ENCODE measurements at regions not wholly inside any gene's neighbourhood (a gene's known extent, or its start where the extent isn't known, plus 50 kb on each side); places are given as distances from the start of the nearest gene placed in this dataset.
A peak's percentile ranks its signal among the peaks of the same experiment; 100 is the strongest.

DNA sequence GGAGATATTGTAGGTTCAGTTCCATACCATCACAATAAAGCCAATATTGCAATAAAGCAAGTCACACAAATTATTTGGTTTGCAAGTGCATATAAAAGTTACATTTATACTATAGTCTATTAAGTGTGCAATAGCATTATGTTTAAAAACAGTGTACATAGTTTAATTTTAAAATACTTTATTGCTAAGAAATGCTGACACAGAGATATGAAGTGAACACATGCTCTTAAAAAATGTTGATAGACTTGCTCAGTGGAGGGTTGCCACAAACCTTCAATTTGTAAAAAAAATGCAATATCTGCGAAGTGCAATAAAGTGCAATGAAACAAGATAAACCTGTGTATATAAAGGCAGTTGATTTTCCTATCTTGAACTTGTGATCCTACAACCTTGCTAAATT is 161.5 kb downstream of the PRDM13 start:
- H3K4me3 ChIP-seq (replicated peaks; ENCODE audit: low read depth, low read length) = no peak overlapping the region
- DNase-seq (ENCODE audit: low read depth) = no peak
- TF ChIP-seq, protein P1, sequence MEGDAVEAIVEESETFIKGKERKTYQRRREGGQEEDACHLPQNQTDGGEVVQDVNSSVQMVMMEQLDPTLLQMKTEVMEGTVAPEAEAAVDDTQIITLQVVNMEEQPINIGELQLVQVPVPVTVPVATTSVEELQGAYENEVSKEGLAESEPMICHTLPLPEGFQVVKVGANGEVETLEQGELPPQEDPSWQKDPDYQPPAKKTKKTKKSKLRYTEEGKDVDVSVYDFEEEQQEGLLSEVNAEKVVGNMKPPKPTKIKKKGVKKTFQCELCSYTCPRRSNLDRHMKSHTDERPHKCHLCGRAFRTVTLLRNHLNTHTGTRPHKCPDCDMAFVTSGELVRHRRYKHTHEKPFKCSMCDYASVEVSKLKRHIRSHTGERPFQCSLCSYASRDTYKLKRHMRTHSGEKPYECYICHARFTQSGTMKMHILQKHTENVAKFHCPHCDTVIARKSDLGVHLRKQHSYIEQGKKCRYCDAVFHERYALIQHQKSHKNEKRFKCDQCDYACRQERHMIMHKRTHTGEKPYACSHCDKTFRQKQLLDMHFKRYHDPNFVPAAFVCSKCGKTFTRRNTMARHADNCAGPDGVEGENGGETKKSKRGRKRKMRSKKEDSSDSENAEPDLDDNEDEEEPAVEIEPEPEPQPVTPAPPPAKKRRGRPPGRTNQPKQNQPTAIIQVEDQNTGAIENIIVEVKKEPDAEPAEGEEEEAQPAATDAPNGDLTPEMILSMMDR (IDR thresholded peaks at IDR 0.05; ENCODE audit: low read length, missing control alignments) = no peak

DNA sequence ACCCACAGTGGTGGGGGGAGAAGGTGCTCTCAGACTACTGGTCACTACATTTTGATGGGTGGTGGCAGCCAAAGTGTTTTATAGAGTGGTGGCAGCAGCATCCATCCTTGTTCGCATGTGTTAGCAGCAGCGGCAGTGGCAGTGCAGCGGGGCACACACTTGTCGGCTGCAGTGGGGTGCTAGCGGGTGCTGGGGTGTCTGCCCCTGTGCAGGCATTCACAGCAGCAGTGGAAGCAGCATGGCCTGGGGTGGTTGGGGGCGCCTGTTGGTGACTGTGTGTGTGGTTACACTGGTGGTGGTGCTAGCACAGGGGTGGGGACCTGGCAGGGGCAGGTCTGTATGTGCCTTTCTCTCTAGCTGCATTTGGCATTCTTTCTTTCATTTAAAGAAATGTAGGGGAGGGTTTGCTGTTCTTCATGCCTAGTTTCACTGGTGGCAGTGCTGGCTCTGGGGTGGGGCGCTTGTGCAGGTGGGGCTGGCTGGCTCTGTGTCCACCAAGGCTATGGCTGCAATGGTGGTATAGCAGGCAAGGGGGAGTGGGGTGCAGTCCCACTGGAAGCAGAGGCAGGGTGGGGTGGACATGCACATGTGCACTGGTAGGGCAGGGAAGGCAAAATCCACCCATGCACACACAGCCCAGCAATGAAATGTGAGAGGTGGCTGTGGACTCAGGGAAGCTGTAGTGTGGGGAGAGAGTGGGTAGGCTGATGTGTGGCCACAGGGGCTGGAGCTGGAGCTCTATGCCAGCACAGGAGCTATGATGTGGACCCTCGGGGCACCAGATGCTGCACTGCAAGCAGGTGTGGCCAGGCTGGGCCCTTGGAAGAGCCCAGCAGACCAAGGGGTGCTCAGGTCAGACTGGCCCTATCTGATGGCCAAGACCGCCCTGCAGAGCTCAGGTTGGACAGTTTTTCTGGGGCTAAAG is 173.3 kb downstream of the PRDM13 start:
- H3K4me3 ChIP-seq (replicated peaks; ENCODE audit: low read depth, low read length) = no peak overlapping the region
- TF ChIP-seq, protein P1 (IDR thresholded peaks at IDR 0.05; ENCODE audit: low read length, missing control alignments) = no peak
- no peak for DNase-seq (ENCODE audit: low read depth)

DNA sequence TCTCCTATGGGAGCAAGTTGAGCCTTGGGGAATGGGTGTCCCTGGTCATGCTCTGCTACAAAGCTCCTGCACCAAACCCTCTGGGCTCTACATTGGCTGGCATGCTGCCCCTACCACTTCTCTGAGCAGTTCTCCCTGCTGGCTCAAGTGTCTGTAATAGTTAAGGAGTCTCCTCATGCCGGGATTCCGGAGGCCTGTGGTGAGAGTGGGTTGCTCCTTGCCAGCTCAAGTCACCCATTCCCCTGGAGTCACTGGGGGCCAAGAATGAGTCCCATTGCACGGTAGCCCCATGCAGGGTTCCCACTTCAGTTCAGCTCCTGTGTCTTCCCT is 173.9 kb downstream of the PRDM13 start:
- no peak for DNase-seq (ENCODE audit: low read depth)
- TF ChIP-seq, protein P1 (IDR thresholded peaks at IDR 0.05; ENCODE audit: low read length, missing control alignments) = no peak
- no peak overlapping the region for H3K4me3 ChIP-seq (replicated peaks; ENCODE audit: low read depth, low read length)

DNA sequence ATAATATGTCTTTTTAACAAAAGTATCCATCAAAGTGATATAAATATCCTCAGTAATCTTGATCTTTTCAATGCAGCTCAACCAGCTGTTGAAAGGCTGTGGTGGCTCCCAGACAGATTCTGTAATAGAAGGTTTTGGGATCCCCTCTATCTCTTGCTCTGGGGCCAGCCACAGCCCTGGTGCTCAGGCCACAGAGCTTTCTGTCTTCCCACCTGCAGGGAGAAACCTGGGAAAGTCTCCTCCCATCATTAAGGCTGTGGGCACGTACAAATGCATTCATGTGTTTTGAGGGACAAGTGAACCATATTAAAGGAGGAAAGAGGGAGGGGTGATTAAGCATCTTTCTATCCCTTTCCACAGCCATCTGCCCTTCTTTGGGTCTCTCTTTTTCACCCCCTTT is 183.1 kb downstream of the PRDM13 start:
- TF ChIP-seq, protein P1 (IDR thresholded peaks at IDR 0.05; ENCODE audit: low read length, missing control alignments) = no peak
- DNase-seq (ENCODE audit: low read depth) = no peak
- H3K4me3 ChIP-seq (replicated peaks; ENCODE audit: low read depth, low read length) = no peak overlapping the region

DNA sequence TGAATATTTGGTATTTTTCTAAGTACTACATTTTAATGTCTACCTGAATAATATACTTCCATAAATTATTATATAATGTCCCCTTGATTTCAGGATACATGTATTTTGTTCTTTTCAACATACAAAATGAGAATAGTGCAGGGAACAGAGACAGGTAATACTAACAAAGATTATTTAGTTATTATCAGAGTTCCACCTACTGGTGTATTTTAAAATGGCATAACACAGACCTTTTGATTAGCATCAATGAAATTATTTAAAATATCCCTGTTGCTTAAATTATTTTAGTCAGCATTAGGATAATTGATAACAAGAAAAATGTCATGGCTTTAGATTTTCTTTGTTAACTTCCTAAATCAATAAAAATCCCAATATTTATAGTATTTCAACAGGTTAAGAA is 184.0 kb downstream of the PRDM13 start:
- no peak for DNase-seq (ENCODE audit: low read depth)
- H3K4me3 ChIP-seq (replicated peaks; ENCODE audit: low read depth, low read length) = no peak overlapping the region
- TF ChIP-seq, protein P1 (IDR thresholded peaks at IDR 0.05; ENCODE audit: low read length, missing control alignments) = peak; percentile 14

DNA sequence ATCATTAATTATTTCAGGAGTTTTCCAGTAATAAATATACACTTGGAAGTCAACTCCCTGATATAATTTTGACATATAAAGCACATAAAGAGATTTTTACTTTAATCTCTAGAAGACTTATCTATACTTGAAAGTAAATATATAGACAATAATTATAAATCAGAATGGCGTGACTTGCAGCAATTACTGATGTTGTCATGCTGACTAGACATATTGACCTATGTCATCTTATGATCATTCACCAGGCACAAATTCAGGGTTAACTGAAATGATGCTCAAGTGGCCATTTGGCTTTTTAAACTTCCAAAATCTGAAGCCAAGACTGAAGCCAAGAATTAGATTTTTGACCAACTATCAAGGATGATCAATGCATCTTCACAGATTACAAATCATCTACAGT is 192.2 kb downstream of the MCHR2 start:
- DNase-seq (ENCODE audit: low read depth) = no peak
- TF ChIP-seq, protein P1 (IDR thresholded peaks at IDR 0.05; ENCODE audit: low read length, missing control alignments) = no peak
- H3K4me3 ChIP-seq (replicated peaks; ENCODE audit: low read depth, low read length) = no peak overlapping the region

All from fibroblast of pulmonary artery (primary cell).